GM19397 (cell line): ENCODE measurements at regions not wholly inside any gene's neighbourhood (a gene's known extent, or its start where the extent isn't known, plus 50 kb on each side); places are given as distances from the start of the nearest gene placed in this dataset.
"Not testable (repeated sequence)": the region's sequence is repeated elsewhere in the genome, so short reads cannot be mapped to it uniquely, and the experiment has no call there.

Experiments
- ATAC-seq: cut with Tn5 transposase; IDR thresholded peaks from one replicate; pipeline ENCODE4 v1.9.1; 2021; ENCODE audit warnings: mild to moderate bottlenecking, moderate library complexity; ENCODE audit not compliant: unreplicated experiment

DNA sequence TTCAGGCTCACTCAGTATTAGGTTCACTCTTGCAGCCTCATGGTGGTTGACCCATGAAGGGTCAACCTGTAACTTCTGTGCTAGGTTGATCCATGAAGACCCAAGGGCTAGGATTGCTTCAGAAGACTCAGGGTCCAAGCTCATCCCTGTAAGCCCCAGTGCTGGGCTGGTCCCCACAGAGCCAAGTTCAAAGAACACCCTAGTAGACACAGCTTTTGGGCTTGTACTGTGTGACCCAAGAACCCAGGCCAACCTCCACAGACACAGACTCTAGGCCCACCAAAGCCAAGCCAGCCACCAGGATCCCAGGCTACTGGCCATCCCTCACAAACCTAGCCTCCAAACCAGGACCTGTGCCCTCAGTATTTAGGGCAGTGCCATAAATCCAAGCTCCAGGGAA is 1020.6 kb downstream of the SLC16A7 start:
- no peak for ATAC-seq

DNA sequence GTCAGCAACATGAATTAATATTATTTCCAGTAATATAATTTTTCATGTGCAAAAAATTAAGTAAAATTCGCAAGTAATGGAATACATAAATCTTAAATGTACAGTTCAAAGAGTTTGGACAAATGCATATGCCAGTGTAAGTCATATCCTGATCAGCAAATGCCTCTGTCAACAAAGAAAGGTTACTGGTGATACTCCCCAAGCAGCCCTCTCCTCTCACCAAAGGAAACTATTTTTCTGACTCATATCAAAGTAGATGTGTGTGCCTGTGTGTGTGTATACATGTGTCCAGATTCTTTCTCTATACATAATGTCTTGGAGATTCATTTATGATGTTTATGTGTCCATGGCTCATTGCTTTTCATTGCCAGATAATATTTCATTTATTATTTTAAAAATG is 1035.0 kb downstream of the SLC16A7 start:
- no peak for ATAC-seq

DNA sequence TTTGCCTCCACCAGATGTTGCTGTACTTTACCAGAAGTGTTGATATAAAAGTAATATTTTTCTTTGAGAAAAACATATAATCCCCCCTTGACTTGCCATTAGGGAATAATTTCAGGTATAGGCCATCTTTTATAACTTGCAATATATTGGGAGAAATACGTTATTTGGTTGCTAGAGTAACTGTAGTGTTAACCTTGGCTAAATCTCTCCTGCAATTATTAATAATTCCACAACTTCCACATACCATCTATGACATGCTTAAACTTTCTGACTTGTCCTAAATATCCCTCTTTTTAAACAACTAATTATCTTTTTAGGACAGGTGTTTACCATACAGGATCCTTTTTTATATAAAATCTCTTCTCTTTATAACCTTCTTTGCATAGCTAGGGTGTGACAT is 1048.2 kb downstream of the SLC16A7 start:
- ATAC-seq, result no peak

DNA sequence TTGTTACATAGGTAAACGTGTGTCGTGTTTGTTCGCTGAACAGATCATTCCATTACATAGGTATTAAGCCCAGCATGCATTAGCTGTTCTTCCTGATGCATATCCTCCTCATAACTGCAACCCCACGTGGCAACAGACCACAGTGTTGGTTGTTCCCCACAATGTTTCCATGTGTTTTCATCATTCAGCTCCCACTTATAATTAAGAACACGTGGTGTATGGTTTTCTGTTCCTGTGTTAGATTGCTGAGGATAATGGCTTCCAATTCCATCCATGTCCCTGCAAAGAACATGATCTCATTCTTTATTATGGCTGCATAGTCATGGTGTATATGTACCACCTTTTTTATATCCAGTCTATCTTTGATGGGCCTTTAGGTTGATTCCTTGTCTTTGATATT is 1071.1 kb downstream of the SLC16A7 start:
- ATAC-seq, result no peak

DNA sequence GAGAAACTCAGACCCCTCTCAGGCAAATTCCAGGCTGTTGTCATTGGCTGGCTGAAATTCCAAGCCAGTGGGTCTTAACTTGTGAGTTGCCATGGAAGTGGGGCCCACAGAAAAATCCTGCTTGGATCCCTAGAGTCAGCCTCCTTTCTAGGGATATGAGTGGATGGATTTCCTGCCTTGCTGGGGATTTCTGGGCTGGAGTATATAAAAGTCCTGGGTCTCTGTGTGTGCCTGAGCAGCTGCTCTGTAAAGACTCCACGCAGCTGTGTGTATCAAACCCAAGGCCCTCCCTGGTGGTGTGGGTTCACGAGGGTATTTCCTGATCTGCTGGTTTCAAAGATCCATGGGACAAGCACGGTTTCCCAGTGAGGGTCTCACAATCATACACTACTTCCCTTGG is 1077.1 kb downstream of the SLC16A7 start:
- no peak for ATAC-seq

DNA sequence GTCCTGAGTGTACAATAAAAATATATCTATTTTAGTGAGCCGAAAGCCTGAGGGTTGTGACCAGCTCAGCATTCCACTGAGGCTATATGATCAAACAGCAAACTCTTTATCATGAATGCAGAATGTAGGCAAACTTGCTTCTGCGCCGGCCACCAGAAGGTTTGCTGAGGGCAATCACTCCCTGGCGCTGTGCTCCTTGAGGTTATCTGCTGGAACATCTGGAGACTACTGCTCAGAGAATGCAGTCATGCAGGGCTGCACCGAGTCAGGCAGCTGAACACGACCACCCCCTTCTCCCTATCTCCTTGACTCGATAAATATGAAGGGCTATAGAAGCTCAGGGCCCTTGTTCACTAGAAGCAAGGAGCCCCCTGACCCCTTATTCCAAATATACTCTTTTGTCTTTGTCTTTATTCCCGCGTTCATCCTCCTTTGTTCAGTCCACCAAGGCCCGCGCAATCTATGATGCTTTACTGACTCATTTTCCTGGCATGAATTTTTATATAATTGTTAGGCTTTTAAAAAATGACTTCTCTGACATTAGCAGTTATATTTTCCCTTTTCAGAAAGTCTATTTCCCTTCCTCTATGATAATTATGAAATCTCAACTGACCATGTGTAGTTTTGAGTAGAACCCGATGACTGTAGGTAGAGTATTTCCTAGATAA is 1089.3 kb downstream of the SLC16A7 start:
- no peak for ATAC-seq

DNA sequence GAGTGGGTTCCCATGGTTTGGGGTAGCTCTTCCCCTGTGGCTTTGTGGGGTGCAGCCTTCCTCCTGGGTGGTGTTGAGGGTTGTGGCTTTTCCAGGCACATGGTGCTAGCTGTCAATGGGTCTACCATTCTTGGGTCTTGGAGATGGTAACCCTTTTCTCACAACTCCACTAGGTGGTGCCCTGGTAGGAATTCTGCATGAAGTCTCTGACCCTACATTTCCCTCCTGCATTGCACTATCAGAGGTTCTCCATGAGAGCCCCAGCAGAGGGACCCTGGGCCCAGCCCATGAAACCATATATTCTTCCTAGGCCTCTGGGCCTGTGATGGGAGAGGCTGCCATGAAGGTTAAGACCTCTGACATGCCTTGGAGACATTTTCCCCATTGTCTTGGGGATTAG is 1093.3 kb downstream of the SLC16A7 start:
- ATAC-seq, result no peak

DNA sequence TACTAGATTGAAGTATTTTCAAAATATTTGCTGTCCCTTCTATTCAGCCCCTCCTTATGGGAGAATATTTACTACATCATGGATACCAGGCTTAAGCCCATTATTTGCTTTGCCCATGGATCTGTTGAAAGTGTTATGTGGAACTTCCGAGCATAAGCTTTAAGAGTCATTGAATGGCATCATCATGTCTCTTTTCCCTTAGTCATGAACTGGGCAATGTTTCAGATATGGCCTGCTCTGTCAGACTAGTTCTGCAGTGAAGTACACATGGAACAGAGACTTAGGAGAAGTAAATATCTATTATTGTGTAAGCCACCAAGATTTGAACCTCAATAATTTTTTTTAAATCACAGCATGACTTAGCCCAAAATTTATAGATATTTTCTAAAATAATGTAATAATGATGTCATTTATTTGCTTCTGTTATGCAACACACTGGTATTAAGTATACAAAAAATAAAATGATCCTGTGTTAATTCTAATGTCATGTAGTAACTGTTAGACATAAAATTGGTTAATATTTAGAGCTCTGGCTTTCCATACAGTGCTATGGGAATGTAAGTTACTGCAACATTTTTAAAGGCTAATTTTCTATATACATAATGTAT is 1097.3 kb downstream of the SLC16A7 start:
- ATAC-seq, result no peak

DNA sequence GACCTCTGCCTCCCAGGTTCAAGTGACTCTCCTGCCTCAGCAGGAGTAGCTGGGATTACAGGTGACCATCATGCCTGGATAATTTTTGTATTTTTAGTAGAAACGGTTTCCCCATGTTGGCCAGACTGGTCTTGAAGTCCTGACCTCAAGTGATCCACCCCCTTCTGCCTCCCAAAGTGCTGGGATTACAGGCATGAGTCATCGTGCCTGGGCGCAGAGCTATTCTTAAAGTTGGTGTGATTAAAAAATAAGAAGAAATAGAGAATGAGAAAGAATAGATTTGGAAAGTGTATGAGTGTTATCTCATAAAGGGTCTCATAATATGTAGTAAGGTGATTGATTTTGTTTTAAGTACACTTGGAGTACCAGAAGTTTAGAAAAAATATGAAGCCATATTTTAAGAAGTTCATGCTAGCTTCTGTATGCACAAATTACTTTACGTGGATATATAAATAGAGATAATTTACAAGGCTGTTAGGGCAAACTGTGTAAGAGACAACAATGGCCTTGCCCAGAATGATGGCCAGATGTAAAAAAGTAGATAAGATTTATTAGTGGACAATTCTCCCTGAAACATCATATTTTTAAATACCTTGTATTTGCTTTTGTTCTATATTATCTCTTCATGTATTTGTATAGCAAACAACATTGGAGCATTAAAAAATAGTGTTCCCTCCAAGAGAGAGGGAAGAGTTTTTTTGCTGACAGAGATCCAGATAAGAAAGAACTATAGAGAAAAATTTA is 1108.5 kb downstream of the SLC16A7 start:
- ATAC-seq, result no peak

DNA sequence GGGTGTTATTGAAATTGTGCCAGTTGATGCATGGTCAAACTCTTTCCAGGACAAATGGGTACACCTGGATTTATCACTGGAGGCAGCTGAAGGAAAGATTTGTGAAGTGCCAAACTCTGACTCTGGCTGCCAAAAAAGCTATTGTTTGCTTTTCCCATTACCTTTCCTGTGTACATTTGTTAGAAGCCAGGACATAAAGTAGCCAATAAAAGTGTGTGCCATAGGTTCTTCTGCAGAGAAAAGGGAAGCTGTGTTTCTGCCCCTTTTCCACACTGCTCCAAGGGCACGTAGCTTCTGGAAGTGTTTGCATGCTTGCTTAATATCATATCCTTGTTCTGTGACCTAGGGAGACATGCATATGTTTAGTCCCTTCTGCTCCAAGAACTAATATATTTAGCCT is 1114.4 kb downstream of the SLC16A7 start:
- ATAC-seq, result no peak

DNA sequence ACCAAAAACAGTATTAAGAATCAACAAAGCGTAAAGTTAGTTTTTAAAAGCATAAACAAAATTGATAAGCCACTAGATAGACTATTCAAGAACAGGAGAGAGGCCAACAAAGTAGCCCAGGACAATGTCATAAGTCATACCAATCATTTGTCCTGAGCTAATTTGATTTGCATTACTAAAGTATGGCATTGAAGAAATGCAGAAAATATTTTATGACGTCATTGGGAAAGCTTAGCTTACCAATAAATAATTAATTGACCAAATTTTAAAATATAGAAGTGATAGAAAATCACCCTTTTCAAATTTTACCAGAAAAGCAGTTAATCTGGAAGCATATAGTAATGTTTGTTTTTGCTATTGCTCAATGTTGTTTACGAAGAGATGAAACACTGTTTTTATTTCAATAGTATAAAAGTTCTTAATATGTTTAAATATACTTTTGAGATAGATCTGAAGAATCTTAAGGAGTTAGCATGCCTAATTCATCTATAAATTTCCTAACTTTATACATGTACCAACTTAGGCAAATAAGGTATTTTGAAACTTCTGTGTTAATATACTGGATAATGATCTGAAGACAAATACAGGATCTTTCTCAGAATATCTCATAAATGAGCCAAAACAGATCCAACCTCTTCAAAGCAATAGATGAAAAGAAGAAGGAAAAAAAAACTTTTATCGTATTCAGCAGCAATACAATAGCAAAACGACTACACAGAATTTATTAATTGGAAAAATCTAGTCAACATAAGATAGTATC is 1118.5 kb downstream of the SLC16A7 start:
- ATAC-seq, result no peak

DNA sequence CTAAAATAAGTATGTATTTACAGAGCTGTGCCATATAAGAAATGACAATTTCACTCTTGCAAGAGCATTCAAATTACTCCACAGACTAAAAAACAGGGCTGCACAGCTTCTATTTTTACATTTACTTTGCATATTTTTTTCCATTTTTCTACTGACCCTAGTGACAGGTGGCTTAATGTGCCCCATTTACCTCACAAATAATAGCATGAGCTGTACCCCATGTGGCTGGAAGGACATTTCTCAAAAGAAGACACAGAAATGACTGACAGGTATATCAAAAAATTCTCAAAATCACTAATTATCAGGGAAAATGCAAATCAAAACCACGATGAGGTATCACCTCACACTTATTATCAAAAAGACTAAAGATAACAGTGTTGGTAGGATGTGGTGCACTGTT is 1128.6 kb downstream of the SLC16A7 start:
- no peak for ATAC-seq

DNA sequence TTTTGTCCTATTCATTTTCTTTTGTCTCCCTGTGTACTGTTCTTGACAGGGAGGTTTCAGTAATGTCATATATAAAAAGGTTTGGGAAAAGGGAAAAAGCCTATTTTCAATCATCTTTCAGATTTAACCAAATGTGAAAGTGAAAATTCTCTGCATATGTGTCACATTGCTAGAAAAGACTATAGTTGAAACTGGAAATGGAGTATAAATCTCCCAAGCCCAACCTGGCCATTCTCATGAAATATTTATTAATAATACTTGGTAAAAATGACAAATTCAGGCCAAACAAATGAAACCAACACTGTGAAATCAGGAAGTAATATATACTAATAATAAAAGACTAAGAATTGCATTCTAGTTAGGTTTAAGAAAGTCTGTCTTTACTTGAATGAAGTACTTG is 1129.2 kb downstream of the SLC16A7 start:
- ATAC-seq, result no peak

DNA sequence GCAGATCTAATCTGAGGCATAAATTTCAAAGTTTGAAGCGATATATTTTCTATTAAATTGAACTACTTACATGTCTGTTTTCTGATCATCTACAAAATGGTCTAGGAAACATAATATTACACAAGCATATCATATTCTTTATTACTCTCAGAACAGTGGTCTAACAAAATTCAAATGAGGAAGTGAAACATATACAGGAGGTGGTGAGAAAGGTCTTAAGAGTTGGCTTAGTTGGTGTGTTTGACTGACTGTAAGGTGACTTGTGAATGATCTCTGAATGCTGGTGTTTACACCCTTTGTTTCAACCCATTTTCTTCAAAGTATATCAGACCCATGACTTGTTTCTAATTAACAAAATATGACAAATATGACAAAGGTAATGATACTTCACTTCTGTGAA is 1156.8 kb downstream of the SLC16A7 start:
- no peak for ATAC-seq

DNA sequence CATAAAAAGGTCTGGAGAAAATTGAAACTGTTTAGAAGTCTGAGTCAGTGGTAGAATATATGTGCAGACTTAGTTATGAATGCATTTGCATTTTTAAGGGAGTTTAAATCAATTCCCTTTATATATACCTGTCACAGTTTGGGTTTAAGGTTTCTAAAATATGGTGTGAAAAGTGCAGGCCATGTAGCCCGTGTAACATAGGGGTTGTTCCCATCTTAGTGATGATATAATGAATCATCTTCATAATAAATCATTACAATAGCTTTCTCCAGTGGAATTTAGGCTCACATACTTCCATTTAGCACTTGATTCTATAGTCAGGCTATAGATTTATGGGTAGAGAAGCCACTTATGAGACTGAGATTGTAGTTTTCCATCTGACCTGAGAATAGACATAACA is 1162.4 kb downstream of the SLC16A7 start:
- ATAC-seq, result no peak

DNA sequence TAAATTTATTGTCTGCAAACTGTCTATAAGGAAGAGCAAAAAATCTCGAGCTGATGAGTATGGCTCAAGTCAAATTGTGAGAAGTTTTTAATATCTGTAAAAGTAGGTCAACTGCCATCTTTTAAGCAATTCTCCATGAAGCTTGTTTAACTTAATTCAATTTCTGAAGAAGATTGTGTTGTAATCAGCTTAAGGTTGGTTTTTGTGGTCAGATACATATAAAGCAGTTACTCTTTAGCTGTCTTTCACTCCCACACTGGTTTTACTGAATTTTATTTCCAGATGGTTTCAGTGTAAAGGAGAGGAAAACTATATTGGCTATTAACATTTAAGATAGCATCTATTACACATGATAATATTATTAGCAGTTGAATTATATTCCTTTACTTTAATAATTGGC is 1165.1 kb downstream of the SLC16A7 start:
- no peak for ATAC-seq

DNA sequence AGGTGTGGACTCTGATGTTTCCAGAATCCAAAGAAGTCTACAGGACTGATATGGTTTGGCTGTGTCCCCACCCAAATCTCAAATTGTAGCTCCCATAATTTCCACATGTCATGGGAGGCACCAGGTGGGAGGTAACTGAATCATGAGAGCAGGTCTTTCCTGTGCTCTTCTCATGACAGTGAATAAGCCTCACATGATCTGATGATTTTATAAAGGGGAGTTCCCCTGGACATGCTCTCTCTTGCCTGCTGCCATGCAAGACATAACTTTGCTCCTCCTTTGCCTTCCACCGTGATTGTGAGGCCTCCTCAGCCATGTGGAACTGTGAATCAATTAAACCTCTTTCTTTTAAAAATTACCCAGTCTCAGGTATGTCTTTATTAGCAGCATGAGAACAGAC is 1205.3 kb downstream of the SLC16A7 start:
- not testable (repeated sequence) for ATAC-seq

DNA sequence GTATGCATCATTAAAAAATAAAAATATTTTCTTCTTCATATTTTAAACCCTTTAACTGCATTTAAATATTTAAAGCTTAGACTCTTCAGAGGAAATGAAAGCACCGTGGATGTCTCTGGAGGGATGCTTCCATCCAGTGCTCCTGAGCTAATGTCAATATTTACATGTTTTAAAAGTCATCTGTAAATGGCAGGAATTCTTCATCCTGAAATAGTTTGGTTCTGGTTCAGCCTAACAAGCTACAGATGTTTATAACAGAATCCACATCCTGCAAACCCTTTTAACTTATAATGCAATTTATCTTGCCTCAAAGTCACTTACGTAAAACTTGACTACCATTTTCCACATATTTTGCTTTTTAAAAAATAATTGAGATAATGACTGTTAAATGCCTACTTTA is 1207.3 kb downstream of the SLC16A7 start:
- no peak for ATAC-seq

DNA sequence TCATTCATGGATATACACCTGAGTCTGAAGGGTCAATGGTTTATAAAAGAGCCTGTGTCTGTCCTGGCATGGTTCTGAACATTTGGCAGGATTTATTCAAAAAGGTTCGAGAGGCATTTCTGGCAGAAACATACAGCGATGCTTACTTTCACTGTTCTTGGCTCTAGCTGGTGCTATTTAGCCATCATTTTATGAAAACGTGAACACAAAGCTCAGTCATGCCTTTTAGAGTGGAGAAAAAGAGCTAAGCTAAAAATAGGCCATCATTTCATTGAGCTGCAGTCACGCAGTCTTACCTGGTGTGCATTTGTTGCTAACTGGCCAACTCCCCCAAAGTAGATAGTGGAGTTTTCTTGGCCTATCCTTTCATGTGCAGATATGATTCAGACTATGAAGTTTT is 1209.5 kb downstream of the SLC16A7 start:
- no peak for ATAC-seq

DNA sequence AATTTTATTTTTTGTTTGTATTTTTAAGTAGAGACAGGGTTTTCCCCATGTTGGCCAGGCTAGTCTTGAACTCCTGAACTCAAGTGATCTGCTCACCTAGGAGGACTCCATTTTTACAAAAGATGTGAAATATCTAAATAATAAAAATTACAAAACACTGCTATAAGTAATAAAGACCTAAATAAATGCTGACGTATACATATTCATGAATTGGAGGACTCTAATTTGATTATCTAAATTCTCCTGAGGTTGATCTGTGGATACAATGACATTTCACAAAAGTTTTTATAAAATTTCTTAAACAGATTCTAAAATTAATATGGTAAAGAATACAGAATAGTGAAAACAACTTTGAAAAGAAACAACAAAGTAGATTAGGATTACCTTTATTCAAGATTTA is 1224.0 kb downstream of the SLC16A7 start:
- ATAC-seq, result no peak

DNA sequence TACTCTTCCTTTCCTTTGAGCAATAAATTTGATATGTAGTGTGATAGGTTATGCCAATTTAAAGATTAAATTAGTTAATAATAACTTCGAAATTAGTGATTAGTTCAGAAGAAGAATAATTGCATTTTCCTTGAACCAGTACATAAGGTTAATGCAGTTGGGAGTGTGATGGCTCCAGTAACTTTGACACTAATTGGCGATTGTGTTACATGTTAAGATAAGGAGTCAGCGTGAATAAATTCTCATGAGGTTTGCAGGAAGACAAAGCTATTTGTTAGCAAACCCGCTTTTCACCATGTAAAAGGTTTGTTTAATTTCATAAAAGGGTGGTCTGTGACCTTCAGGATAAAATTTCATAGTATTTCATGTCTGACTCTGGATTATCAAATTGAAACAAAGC is 1226.8 kb downstream of the SLC16A7 start:
- no peak for ATAC-seq

DNA sequence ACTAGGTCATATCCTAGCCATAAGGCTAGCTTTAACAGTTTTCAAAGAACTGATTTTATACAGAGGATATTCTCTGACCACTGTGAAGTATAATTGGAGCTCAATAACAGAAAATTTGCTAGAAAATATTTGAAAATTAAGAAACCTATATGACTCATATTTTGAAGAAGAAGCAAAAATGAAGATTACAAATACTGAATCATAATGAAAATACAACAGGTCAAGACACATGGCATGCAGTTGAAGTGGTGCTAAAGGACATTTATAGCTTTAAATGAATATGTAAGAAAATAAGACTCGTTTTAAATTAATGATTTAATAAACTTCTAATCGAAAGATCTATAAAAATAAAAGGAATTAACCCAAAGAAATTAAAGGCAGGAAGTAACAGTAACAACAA is 1234.6 kb downstream of the SLC16A7 start:
- no peak for ATAC-seq
